ENCODE measurements at regions not wholly inside any gene's neighbourhood (a gene's known extent, or its start where the extent isn't known, plus 50 kb on each side); places are given as distances from the start of the nearest gene placed in this dataset.

GRCh38 chr6:170227521-170227983 lies 63.3 kb downstream of the DLL1 start:
- no peak overlapping the region for H3K27ac ChIP-seq
- no peaks in the 10 kb centered on the region for H3K4me1 ChIP-seq (ENCODE audit: insufficient read depth)
- no peaks in the 10 kb centered on the region for H4K20me1 ChIP-seq (ENCODE audit: insufficient read depth, poor library complexity, severe bottlenecking)
- no peaks in the 10 kb centered on the region for H3K36me3 ChIP-seq (replicated peaks; ENCODE audit: insufficient read depth, low read depth)
- no peaks in the 10 kb centered on the region for H3K27me3 ChIP-seq
- no peak overlapping the region for H3K4me3 ChIP-seq
- H3K9me3 ChIP-seq (ENCODE audit: low read depth) = no peaks in the 10 kb centered on the region
- TF ChIP-seq EZH2 (IDR thresholded peaks at IDR 0.05; ENCODE audit: borderline replicate concordance) (no peak), EZH2phosphoT487 (IDR thresholded peaks at IDR 0.05; ENCODE audit: low read depth, severe bottlenecking, unreplicated experiment) (no peak)
- TF ChIP-seq, protein P1, sequence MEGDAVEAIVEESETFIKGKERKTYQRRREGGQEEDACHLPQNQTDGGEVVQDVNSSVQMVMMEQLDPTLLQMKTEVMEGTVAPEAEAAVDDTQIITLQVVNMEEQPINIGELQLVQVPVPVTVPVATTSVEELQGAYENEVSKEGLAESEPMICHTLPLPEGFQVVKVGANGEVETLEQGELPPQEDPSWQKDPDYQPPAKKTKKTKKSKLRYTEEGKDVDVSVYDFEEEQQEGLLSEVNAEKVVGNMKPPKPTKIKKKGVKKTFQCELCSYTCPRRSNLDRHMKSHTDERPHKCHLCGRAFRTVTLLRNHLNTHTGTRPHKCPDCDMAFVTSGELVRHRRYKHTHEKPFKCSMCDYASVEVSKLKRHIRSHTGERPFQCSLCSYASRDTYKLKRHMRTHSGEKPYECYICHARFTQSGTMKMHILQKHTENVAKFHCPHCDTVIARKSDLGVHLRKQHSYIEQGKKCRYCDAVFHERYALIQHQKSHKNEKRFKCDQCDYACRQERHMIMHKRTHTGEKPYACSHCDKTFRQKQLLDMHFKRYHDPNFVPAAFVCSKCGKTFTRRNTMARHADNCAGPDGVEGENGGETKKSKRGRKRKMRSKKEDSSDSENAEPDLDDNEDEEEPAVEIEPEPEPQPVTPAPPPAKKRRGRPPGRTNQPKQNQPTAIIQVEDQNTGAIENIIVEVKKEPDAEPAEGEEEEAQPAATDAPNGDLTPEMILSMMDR (IDR thresholded peaks at IDR 0.05; ENCODE audit: poor library complexity) = no peak
- H3K4me2 ChIP-seq = no peak overlapping the region
- 94% methylated on average over 14 of the region's 14 CpGs for WGBS (ENCODE audit: low lambda C conversion rate, missing lambda C conversion rate)
- no peak overlapping the region for H2AFZ ChIP-seq
- no peaks in the 10 kb centered on the region for H3K9me2 ChIP-seq (replicated peaks; ENCODE audit: insufficient read depth)
- DNase-seq (ENCODE audit: low spot score) = no peak
- H3K79me2 ChIP-seq = no peaks in the 10 kb centered on the region

DNA sequence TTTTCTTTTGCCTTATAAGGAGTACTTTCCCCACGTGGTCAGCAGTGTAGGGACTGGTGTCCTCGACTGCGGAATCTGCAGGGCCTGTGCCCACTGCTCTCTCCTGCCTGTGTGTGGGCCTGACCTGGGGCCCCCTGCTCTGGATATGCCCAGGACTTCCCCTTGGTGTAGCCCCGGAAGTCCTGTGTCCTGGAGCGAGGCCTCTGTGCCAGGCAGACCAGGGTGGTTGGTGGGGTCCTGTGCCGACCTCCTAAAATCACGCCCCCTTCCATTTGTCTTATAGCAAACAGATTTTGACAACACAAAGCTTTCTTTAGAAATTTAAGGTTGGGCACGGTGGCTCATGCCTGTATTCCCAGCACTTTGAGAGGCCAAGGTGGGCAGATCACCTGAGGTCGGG lies 64.2 kb downstream of the DLL1 start:
- TF ChIP-seq, protein P1 (IDR thresholded peaks at IDR 0.05; ENCODE audit: poor library complexity) = no peak
- no peak for TF ChIP-seq EZH2phosphoT487 (IDR thresholded peaks at IDR 0.05; ENCODE audit: low read depth, severe bottlenecking, unreplicated experiment)
- H3K27ac ChIP-seq = no peak overlapping the region
- 93% methylated on average over 9 of the region's 9 CpGs for WGBS (ENCODE audit: low lambda C conversion rate, missing lambda C conversion rate)

GRCh38 chr6:170225852-170226417 lies 64.9 kb downstream of the DLL1 start:
- Histone ChIP-seq H3K4me2 (no peak overlapping the region), H3K9me2 (replicated peaks; ENCODE audit: insufficient read depth) (no peaks in the 10 kb centered on the region), H3K9me3 (ENCODE audit: low read depth) (no peaks in the 10 kb centered on the region), H3K4me3 (no peak overlapping the region), H3K36me3 (replicated peaks; ENCODE audit: insufficient read depth, low read depth) (no peaks in the 10 kb centered on the region), H3K4me1 (ENCODE audit: insufficient read depth) (no peaks in the 10 kb centered on the region), H4K20me1 (ENCODE audit: insufficient read depth, poor library complexity, severe bottlenecking) (no peaks in the 10 kb centered on the region), H3K27ac (no peak overlapping the region), H3K79me2 (no peaks in the 10 kb centered on the region), H2AFZ (no peak overlapping the region), H3K27me3 (no peaks in the 10 kb centered on the region)
- TF ChIP-seq, protein P1 (IDR thresholded peaks at IDR 0.05; ENCODE audit: poor library complexity) = no peak
- no peak for TF ChIP-seq EZH2 (IDR thresholded peaks at IDR 0.05; ENCODE audit: borderline replicate concordance)
- no peak for TF ChIP-seq EZH2phosphoT487 (IDR thresholded peaks at IDR 0.05; ENCODE audit: low read depth, severe bottlenecking, unreplicated experiment)
- 94% methylated on average over 22 of the region's 22 CpGs for WGBS (ENCODE audit: low lambda C conversion rate, missing lambda C conversion rate)
- no peak for DNase-seq (ENCODE audit: low spot score)

More for the DNA sequence above, 64.2 kb downstream of the DLL1 start:
- Histone ChIP-seq H3K4me3 (no peak overlapping the region), H3K9me2 (replicated peaks; ENCODE audit: insufficient read depth) (no peaks in the 10 kb centered on the region), H3K27me3 (no peaks in the 10 kb centered on the region), H3K79me2 (no peaks in the 10 kb centered on the region), H2AFZ (no peak overlapping the region), H4K20me1 (ENCODE audit: insufficient read depth, poor library complexity, severe bottlenecking) (no peaks in the 10 kb centered on the region), H3K36me3 (replicated peaks; ENCODE audit: insufficient read depth, low read depth) (no peaks in the 10 kb centered on the region), H3K4me1 (ENCODE audit: insufficient read depth) (no peaks in the 10 kb centered on the region), H3K4me2 (no peak overlapping the region), H3K9me3 (ENCODE audit: low read depth) (no peaks in the 10 kb centered on the region)
- DNase-seq (ENCODE audit: low spot score) = no peak
